ENCODE measurements at regions not wholly inside any gene's neighbourhood (a gene's known extent, or its start where the extent isn't known, plus 50 kb on each side); places are given as distances from the start of the nearest gene placed in this dataset.

DNA sequence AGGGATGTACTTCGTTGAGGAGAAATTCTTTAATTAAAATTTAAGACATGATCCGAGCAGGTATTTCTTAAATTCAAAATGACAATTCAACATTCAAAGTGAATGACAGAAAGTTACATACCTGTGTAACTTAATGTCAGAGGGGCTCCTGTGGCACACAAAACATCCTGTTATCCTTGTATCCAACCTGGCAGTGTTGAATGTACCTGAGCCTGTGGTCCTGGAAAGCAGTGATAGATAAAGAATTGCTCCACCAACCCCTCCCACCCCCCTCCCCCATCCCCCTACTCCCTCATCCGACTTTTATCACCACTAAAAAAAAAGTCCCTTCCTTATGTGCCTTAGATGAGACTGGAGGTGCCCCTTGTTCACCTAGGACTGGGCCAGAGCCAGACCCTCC, 119.4 kb upstream of the ADCY1 start:
- Histone ChIP-seq H2AFZ (ENCODE audit: low read length) (no peak overlapping the region), H2BK120ac (ENCODE audit: low read depth, low read length) (no peak overlapping the region), H3K23ac (ENCODE audit: low read depth, low read length, poor library complexity) (no peak overlapping the region), H3K4ac (ENCODE audit: low read length) (no peak overlapping the region), H3K79me1 (ENCODE audit: low read depth, low read length) (peaks cover 2% of the 10 kb centered on the region), H2AK5ac (ENCODE audit: low read depth, low read length) (no peak overlapping the region), H3K4me2 (ENCODE audit: insufficient read depth, low read length, poor library complexity, severe bottlenecking) (no peak overlapping the region), H4K91ac (ENCODE audit: low read depth, low read length, poor library complexity) (no peak overlapping the region), H3K4me3 (ENCODE audit: low read length in 2 of 2) (no peak overlapping the region), H2BK12ac (ENCODE audit: low read length) (no peak overlapping the region), H3K36me3 (replicated peaks in 1 of 2; ENCODE audit: control insufficient read depth in 2 of 2, insufficient read depth in 2 of 2, low read length in 2 of 2) (no peaks in the 10 kb centered on the region), H3K9me3 (replicated peaks in 1 of 2; ENCODE audit: control insufficient read depth in 2 of 2, insufficient read depth in 1 of 2, low read depth in 1 of 2, low read length in 2 of 2) (no peaks in the 10 kb centered on the region), H3K9ac (ENCODE audit: low read depth, low read length, poor library complexity) (no peak overlapping the region), H3K27ac (replicated peaks; ENCODE audit: low read length) (no peak overlapping the region), H4K8ac (ENCODE audit: low read depth, low read length) (no peak overlapping the region), H3K14ac (ENCODE audit: low read length) (no peak overlapping the region), H3K18ac (ENCODE audit: low read length) (no peak overlapping the region), H2BK15ac (ENCODE audit: low read length) (no peak overlapping the region), H2BK5ac (ENCODE audit: low read length) (no peak overlapping the region), H3K4me1 (ENCODE audit: control insufficient read depth in 2 of 2, insufficient read depth in 1 of 2, low read depth in 1 of 2, low read length in 2 of 2) (no peaks in the 10 kb centered on the region), H3K27me3 (ENCODE audit: control insufficient read depth in 3 of 3, insufficient read depth in 3 of 3, low read depth in 1 of 3, low read length in 3 of 3) (no peaks in the 10 kb centered on the region)
- WGBS, 2 donors (ENCODE audit: extremely low coverage in 2 of 2, insufficient read length in 2 of 2, insufficient replicate concordance in 1 of 2): 100% methylated on average over 1 of the region's 3 CpGs; no CpG with 5 or more reads in 1 of the 2 donors
- no peak for DNase-seq (ENCODE audit: low spot score)

GRCh38 chr7:45455662-45456061, 118.5 kb upstream of the ADCY1 start:
- H4K91ac ChIP-seq (ENCODE audit: low read depth, low read length, poor library complexity): no peak overlapping the region
- no peak overlapping the region for H3K14ac ChIP-seq (ENCODE audit: low read length)
- H3K4me1 ChIP-seq (ENCODE audit: control insufficient read depth in 2 of 2, insufficient read depth in 1 of 2, low read depth in 1 of 2, low read length in 2 of 2): no peaks in the 10 kb centered on the region
- no peak overlapping the region for H2BK120ac ChIP-seq (ENCODE audit: low read depth, low read length)
- H3K9me3 ChIP-seq (replicated peaks in 1 of 2; ENCODE audit: control insufficient read depth in 2 of 2, insufficient read depth in 1 of 2, low read depth in 1 of 2, low read length in 2 of 2): no peaks in the 10 kb centered on the region
- peak overlapping the region; percentile 32 for H3K23ac ChIP-seq (ENCODE audit: low read depth, low read length, poor library complexity)
- H2AFZ ChIP-seq (ENCODE audit: low read length): no peak overlapping the region
- H3K4ac ChIP-seq (ENCODE audit: low read length): no peak overlapping the region
- H3K79me1 ChIP-seq (ENCODE audit: low read depth, low read length): peaks cover 2% of the 10 kb centered on the region
- no peak overlapping the region for H3K4me3 ChIP-seq (ENCODE audit: low read length in 2 of 2)
- H2BK15ac ChIP-seq (ENCODE audit: low read length): no peak overlapping the region
- H3K27ac ChIP-seq (replicated peaks; ENCODE audit: low read length): no peak overlapping the region
- no peak overlapping the region for H3K4me2 ChIP-seq (ENCODE audit: insufficient read depth, low read length, poor library complexity, severe bottlenecking)
- DNase-seq (ENCODE audit: low spot score): no peak
- H3K27me3 ChIP-seq (ENCODE audit: control insufficient read depth in 3 of 3, insufficient read depth in 3 of 3, low read depth in 1 of 3, low read length in 3 of 3): no peaks in the 10 kb centered on the region
- H3K36me3 ChIP-seq (replicated peaks in 1 of 2; ENCODE audit: control insufficient read depth in 2 of 2, insufficient read depth in 2 of 2, low read length in 2 of 2): no peaks in the 10 kb centered on the region
- H2AK5ac ChIP-seq (ENCODE audit: low read depth, low read length): no peak overlapping the region
- no peak overlapping the region for H3K18ac ChIP-seq (ENCODE audit: low read length)
- H2BK5ac ChIP-seq (ENCODE audit: low read length): no peak overlapping the region
- H3K9ac ChIP-seq (ENCODE audit: low read depth, low read length, poor library complexity): no peak overlapping the region
- no peak overlapping the region for H4K8ac ChIP-seq (ENCODE audit: low read depth, low read length)
- no CpG with 5 or more reads among the region's 4 CpGs for WGBS, 2 donors (ENCODE audit: extremely low coverage in 2 of 2, insufficient read length in 2 of 2, insufficient replicate concordance in 1 of 2)
- no peak overlapping the region for H2BK12ac ChIP-seq (ENCODE audit: low read length)

DNA sequence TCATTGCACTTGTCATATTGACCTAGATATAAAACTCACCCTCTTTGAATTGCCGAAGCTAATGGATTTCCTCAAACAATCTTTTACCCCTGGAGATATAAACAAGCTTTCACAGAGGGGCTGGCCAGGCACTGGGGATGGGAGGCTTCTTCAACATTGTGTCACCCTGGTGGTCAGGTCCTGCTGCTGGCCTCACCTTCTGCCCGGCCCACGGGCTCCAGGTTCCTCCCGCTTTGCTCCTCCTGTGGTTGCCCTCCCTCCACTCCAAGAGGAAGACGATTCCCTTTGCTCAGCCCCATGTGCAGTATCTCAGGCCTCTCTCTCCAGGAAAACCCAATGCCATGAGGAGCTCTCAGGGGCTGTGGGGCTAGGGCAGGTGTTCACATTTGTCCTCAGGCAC, 118.1 kb upstream of the ADCY1 start:
- no peaks in the 10 kb centered on the region for H3K4me1 ChIP-seq (ENCODE audit: control insufficient read depth in 2 of 2, insufficient read depth in 1 of 2, low read depth in 1 of 2, low read length in 2 of 2)
- no peaks in the 10 kb centered on the region for H3K9me3 ChIP-seq (replicated peaks in 1 of 2; ENCODE audit: control insufficient read depth in 2 of 2, insufficient read depth in 1 of 2, low read depth in 1 of 2, low read length in 2 of 2)
- no peak overlapping the region for H4K91ac ChIP-seq (ENCODE audit: low read depth, low read length, poor library complexity)
- H3K9ac ChIP-seq (ENCODE audit: low read depth, low read length, poor library complexity): no peak overlapping the region
- no peak overlapping the region for H3K27ac ChIP-seq (replicated peaks; ENCODE audit: low read length)
- H2BK12ac ChIP-seq (ENCODE audit: low read length): no peak overlapping the region
- no peaks in the 10 kb centered on the region for H3K27me3 ChIP-seq (ENCODE audit: control insufficient read depth in 3 of 3, insufficient read depth in 3 of 3, low read depth in 1 of 3, low read length in 3 of 3)
- H2BK15ac ChIP-seq (ENCODE audit: low read length): no peak overlapping the region
- H3K4me2 ChIP-seq (ENCODE audit: insufficient read depth, low read length, poor library complexity, severe bottlenecking): no peak overlapping the region
- H3K79me1 ChIP-seq (ENCODE audit: low read depth, low read length): peaks cover 2% of the 10 kb centered on the region
- H3K36me3 ChIP-seq (replicated peaks in 1 of 2; ENCODE audit: control insufficient read depth in 2 of 2, insufficient read depth in 2 of 2, low read length in 2 of 2): no peaks in the 10 kb centered on the region
- no peak overlapping the region for H3K23ac ChIP-seq (ENCODE audit: low read depth, low read length, poor library complexity)
- no peak overlapping the region for H3K18ac ChIP-seq (ENCODE audit: low read length)
- no peak overlapping the region for H3K4me3 ChIP-seq (ENCODE audit: low read length in 2 of 2)
- H3K4ac ChIP-seq (ENCODE audit: low read length): no peak overlapping the region
- H2AK5ac ChIP-seq (ENCODE audit: low read depth, low read length): no peak overlapping the region
- no peak for DNase-seq (ENCODE audit: low spot score)
- no peak overlapping the region for H2BK5ac ChIP-seq (ENCODE audit: low read length)
- H2AFZ ChIP-seq (ENCODE audit: low read length): no peak overlapping the region
- H2BK120ac ChIP-seq (ENCODE audit: low read depth, low read length): no peak overlapping the region
- H3K14ac ChIP-seq (ENCODE audit: low read length): no peak overlapping the region
- H4K8ac ChIP-seq (ENCODE audit: low read depth, low read length): no peak overlapping the region
- no CpG with 5 or more reads among the region's 5 CpGs for WGBS, 2 donors (ENCODE audit: extremely low coverage in 2 of 2, insufficient read length in 2 of 2, insufficient replicate concordance in 1 of 2)

GRCh38 chr7:45456747-45457524, 117.2 kb upstream of the ADCY1 start:
- no CpG with 5 or more reads among the region's 5 CpGs for WGBS, 2 donors (ENCODE audit: extremely low coverage in 2 of 2, insufficient read length in 2 of 2, insufficient replicate concordance in 1 of 2)
- H3K9me3 ChIP-seq (replicated peaks in 1 of 2; ENCODE audit: control insufficient read depth in 2 of 2, insufficient read depth in 1 of 2, low read depth in 1 of 2, low read length in 2 of 2): no peaks in the 10 kb centered on the region

More at GRCh38 chr7:45456747-45457524, 117.2 kb upstream of the ADCY1 start:
- H4K91ac ChIP-seq (ENCODE audit: low read depth, low read length, poor library complexity): no peak overlapping the region
- no peak overlapping the region for H2BK120ac ChIP-seq (ENCODE audit: low read depth, low read length)
- no peak overlapping the region for H2AK5ac ChIP-seq (ENCODE audit: low read depth, low read length)
- no peaks in the 10 kb centered on the region for H3K36me3 ChIP-seq (replicated peaks in 1 of 2; ENCODE audit: control insufficient read depth in 2 of 2, insufficient read depth in 2 of 2, low read length in 2 of 2)
- H3K4me2 ChIP-seq (ENCODE audit: insufficient read depth, low read length, poor library complexity, severe bottlenecking): no peak overlapping the region
- H3K9ac ChIP-seq (ENCODE audit: low read depth, low read length, poor library complexity): no peak overlapping the region
- H2AFZ ChIP-seq (ENCODE audit: low read length): peak overlapping the region; percentile 27
- no peak overlapping the region for H3K27ac ChIP-seq (replicated peaks; ENCODE audit: low read length)
- no peak overlapping the region for H4K8ac ChIP-seq (ENCODE audit: low read depth, low read length)
- H2BK12ac ChIP-seq (ENCODE audit: low read length): no peak overlapping the region
- H2BK15ac ChIP-seq (ENCODE audit: low read length): no peak overlapping the region
- no peak overlapping the region for H3K4ac ChIP-seq (ENCODE audit: low read length)
- H3K18ac ChIP-seq (ENCODE audit: low read length): no peak overlapping the region
- no peaks in the 10 kb centered on the region for H3K27me3 ChIP-seq (ENCODE audit: control insufficient read depth in 3 of 3, insufficient read depth in 3 of 3, low read depth in 1 of 3, low read length in 3 of 3)
- no peak for DNase-seq (ENCODE audit: low spot score)
- H2BK5ac ChIP-seq (ENCODE audit: low read length): no peak overlapping the region
- H3K79me1 ChIP-seq (ENCODE audit: low read depth, low read length): peaks cover 2% of the 10 kb centered on the region
- H3K14ac ChIP-seq (ENCODE audit: low read length): no peak overlapping the region
- no peaks in the 10 kb centered on the region for H3K4me1 ChIP-seq (ENCODE audit: control insufficient read depth in 2 of 2, insufficient read depth in 1 of 2, low read depth in 1 of 2, low read length in 2 of 2)
- H3K4me3 ChIP-seq (ENCODE audit: low read length in 2 of 2): no peak overlapping the region
- H3K23ac ChIP-seq (ENCODE audit: low read depth, low read length, poor library complexity): no peak overlapping the region

All from neuronal stem cell (in vitro differentiated cells).